HepG2 (cell line): ENCODE measurements at regions not wholly inside any gene's neighbourhood (a gene's known extent, or its start where the extent isn't known, plus 50 kb on each side); places are given as distances from the start of the nearest gene placed in this dataset.

Experiments
- ATAC-seq: fragments of 200-7000 bp; cut with Tn5 transposase; 3 replicates; pipeline ENCODE4 v1.9.1; 2020; ENCODE audit warnings: mild to moderate bottlenecking, moderate library complexity
- BruUV-seq: library from RNA; stranded (reverse); fragments of 400-500 nt; replicated peaks from 2 replicates; lab custom pipeline; 2021; lab: Mats Ljungman, UMichigan
- CTCF ChIA-PET: fragments of 300-600 bp; formaldehyde crosslinking; extraction: SDS; loops from one replicate; lab custom pipeline; 2021; ENCODE audit warnings: low total read pairs, inconsistent platforms, low intra/inter-chr PET ratio; lab: Yijun Ruan, JAX
- POLR2A ChIA-PET: fragments of 350-600 bp; sonication (Branson Sonifier 250); formaldehyde crosslinking; loops from one replicate; lab custom pipeline; 2020; ENCODE audit warnings: antibody characterized with exemption, inconsistent platforms; lab: Yijun Ruan, JAX
- DNase-seq: peaks from one replicate; pipeline ENCODE4 v3.0.0-alpha.2; 2015; ENCODE audit warnings: low spot score
- FAIRE-seq: peaks from 3 replicates; lab custom pipeline; 2011; peaks lifted over from hg19 to GRCh38; lab: Jason Lieb, UNC
- H2AFZ ChIP-seq: one replicate; pipeline ENCODE4 v1.6.1; 2011; ENCODE audit warnings: low read length, inconsistent platforms
- H3K27ac ChIP-seq: fragments of 300-600 bp; 3 replicates; pipeline ENCODE4 v1.8.0; 2011; ENCODE audit warnings: mixed run types, mild to moderate bottlenecking, mixed read lengths, low read length, inconsistent platforms; ENCODE audit not compliant: insufficient read depth; ENCODE audit errors: extremely low read length
- H3K27me3 ChIP-seq, 2 experiments: fragments of 200-600 bp in 1 of 2; 2 replicates in 1 of 2; 3 replicates in 1 of 2; pipeline versions ENCODE4 v1.6.0 to v1.8.0; 2011; ENCODE audit warnings: low read length in 2 of 2, mild to moderate bottlenecking in 2 of 2, moderate library complexity in 2 of 2, inconsistent platforms in 1 of 2; ENCODE audit not compliant: insufficient read depth in 2 of 2, control insufficient read depth in 1 of 2
- H3K36me3 ChIP-seq, 2 experiments: fragments of 200-600 bp in 1 of 2; replicated peaks in 1 of 2; 2 replicates in 1 of 2; 3 replicates in 1 of 2; pipeline versions ENCODE4 v1.5.1 to v1.8.0; 2011; ENCODE audit warnings: low read length in 2 of 2, inconsistent platforms in 1 of 2; ENCODE audit not compliant: insufficient read depth in 2 of 2, control insufficient read depth in 1 of 2
- H3K4me1 ChIP-seq: 2 replicates; pipeline ENCODE4 v1.5.1; 2012; ENCODE audit warnings: low read length, inconsistent platforms; ENCODE audit not compliant: insufficient read depth
- H3K4me2 ChIP-seq: 2 replicates; pipeline ENCODE4 v1.6.0; 2011; ENCODE audit warnings: low read depth, low read length, inconsistent platforms
- H3K4me3 ChIP-seq, 3 experiments: fragments of 200-600 bp in 1 of 3; sonication (generic), shearing (Covaris generic) in 1 of 3; replicated peaks in 1 of 3; 2 replicates each; pipeline ENCODE4 v1.5.1; 2011 to 2016; ENCODE audit warnings: low read length in 3 of 3, inconsistent platforms in 2 of 3, low read depth in 2 of 3, mild to moderate bottlenecking in 2 of 3, control low read depth in 1 of 3, mixed read lengths in 1 of 3; ENCODE audit not compliant: insufficient read depth in 1 of 3
- H3K79me2 ChIP-seq: one replicate; pipeline ENCODE4 v1.6.1; 2011; ENCODE audit warnings: low read length, inconsistent platforms; ENCODE audit not compliant: insufficient read depth
- H3K9ac ChIP-seq: 2 replicates; pipeline ENCODE4 v1.6.0; 2011; ENCODE audit warnings: mild to moderate bottlenecking, low read depth, low read length, inconsistent platforms; ENCODE audit not compliant: insufficient read depth
- H3K9me3 ChIP-seq: 2 replicates; pipeline ENCODE4 v1.5.1; 2012; ENCODE audit warnings: mild to moderate bottlenecking, low read length
- H4K20me1 ChIP-seq: 2 replicates; pipeline ENCODE4 v1.6.0; 2011; ENCODE audit warnings: inconsistent platforms, mild to moderate bottlenecking, low read length, moderate library complexity; ENCODE audit not compliant: insufficient read depth
- ATAD3A ChIP-seq: sonication (generic); formaldehyde crosslinking; IDR thresholded peaks from 2 replicates; pipeline ENCODE4 v1.4.0; 2020; ENCODE audit warnings: missing genetic modification reagents
- BHLHE40 ChIP-seq: IDR thresholded peaks from 2 replicates; pipeline ENCODE4 v1.6.1; 2011; ENCODE audit warnings: low read length, improper control_type of control experiment
- GZF1 ChIP-seq: sonication (generic); formaldehyde crosslinking; IDR thresholded peaks from 2 replicates; pipeline ENCODE4 v1.5.1; 2020; ENCODE audit warnings: mild to moderate bottlenecking, missing genetic modification reagents
- HNRNPLL ChIP-seq: fragments of 200-400 bp; formaldehyde crosslinking; IDR thresholded peaks from 2 replicates; pipeline ENCODE4 v1.6.1; 2017; ENCODE audit warnings: mild to moderate bottlenecking, low read depth, low read length; ENCODE audit not compliant: poor library complexity, severe bottlenecking
- JUND ChIP-seq: sonication (generic); formaldehyde crosslinking; IDR thresholded peaks from 2 replicates; pipeline ENCODE4 v1.8.0; 2022; ENCODE audit warnings: mild to moderate bottlenecking, missing genetic modification reagents
- KAT8 ChIP-seq: IDR thresholded peaks from 2 replicates; pipeline ENCODE4 v1.6.1; 2016; ENCODE audit warnings: missing genetic modification reagents, missing compliant biosample characterization
- KDM4B ChIP-seq: sonication (generic); formaldehyde crosslinking; IDR thresholded peaks from 2 replicates; pipeline ENCODE4 v1.4.0; 2020; ENCODE audit warnings: missing genetic modification reagents
- NCOA1 ChIP-seq: sonication (generic); formaldehyde crosslinking; IDR thresholded peaks from 2 replicates; pipeline ENCODE4 v1.9.0; 2021; ENCODE audit warnings: missing genetic modification reagents
- NR0B2 ChIP-seq: sonication (generic); formaldehyde crosslinking; IDR thresholded peaks from 2 replicates; pipeline ENCODE4 v1.4.0; 2020; ENCODE audit warnings: mild to moderate bottlenecking, missing genetic modification reagents
- POLR2A ChIP-seq, 2 experiments: IDR thresholded peaks; 2 replicates each; pipeline ENCODE4 v1.6.1; 2011; ENCODE audit warnings: low read depth in 2 of 2, low read length in 2 of 2, mild to moderate bottlenecking in 1 of 2, moderate library complexity in 1 of 2; ENCODE audit not compliant: insufficient read depth in 1 of 2
- PTBP1 ChIP-seq: fragments of 200-400 bp; formaldehyde crosslinking; IDR thresholded peaks from 2 replicates; pipeline ENCODE4 v1.6.1; 2018; ENCODE audit warnings: low read length, low read depth; ENCODE audit not compliant: poor library complexity, severe bottlenecking
- REL ChIP-seq: sonication (generic); formaldehyde crosslinking; conservative IDR thresholded peaks from 2 replicates; pipeline ENCODE4 v1.8.0; 2022; ENCODE audit warnings: mild to moderate bottlenecking, missing genetic modification reagents, moderate library complexity
- SNAPC5 ChIP-seq: sonication (generic); formaldehyde crosslinking; IDR thresholded peaks from 2 replicates; pipeline ENCODE4 v1.8.1; 2023; ENCODE audit warnings: mild to moderate bottlenecking, missing genetic modification reagents, borderline replicate concordance
- ZBTB7A ChIP-seq: sonication (generic); formaldehyde crosslinking; IDR thresholded peaks from 2 replicates; pipeline ENCODE4 v1.8.0; 2022; ENCODE audit warnings: mild to moderate bottlenecking, missing genetic modification reagents
- WGBS: methylation state at CpG from one replicate; pipeline ENCODE4 v1.1.6; 2017; ENCODE audit warnings: low lambda C conversion rate; 5-methylcytosine and 5-hydroxymethylcytosine counted together
- in situ Hi-C: cut with HindIII; loops from 2 replicates; pipeline ENCODE4 v1.10.0; 2017; ENCODE audit warnings: low pct_unique_long_range_greater_than_20kb; ENCODE audit not compliant: extremely low pct_ligation_motif_present
- intact Hi-C: fragments of 100-400 bp; cut with micrococcal nuclease; formaldehyde crosslinking; loops from one replicate; pipeline ENCODE4 v1.10.0; 2022; ENCODE audit not compliant: unreplicated experiment

- Histone ChIP-seq H3K36me3 (no peaks in the 10 kb centered on the region), H3K79me2 (no peaks in the 10 kb centered on the region), H3K9me3 (no peaks in the 10 kb centered on the region), H3K27me3 (no peaks in the 10 kb centered on the region), H3K4me3 (no peak overlapping the region), H3K27ac (no peak overlapping the region), H3K4me2 (no peak overlapping the region), H2AFZ (no peak overlapping the region), H3K9ac (no peak overlapping the region), H3K4me1 (no peaks in the 10 kb centered on the region), H4K20me1 (no peaks in the 10 kb centered on the region)
- ChIA-PET POLR2A (no interaction called here), CTCF (no interaction called here)
- no TSS peak for BruUV-seq
- FAIRE-seq = no peak
- in situ Hi-C loops (no loop called here), intact Hi-C loops (no loop called here)
- WGBS = 27% methylated on average over 2 of the region's 2 CpGs
- no peak for TF ChIP-seq KDM4B (CRISPR knock-in tag)
- DNase-seq = no peak
- no peak for ATAC-seq
Measured at GRCh38 chr18:68467329-68467728, 247.6 kb downstream of the TMX3 start.

GRCh38 chr18:68466672-68467071 is 248.2 kb downstream of the TMX3 start:
- WGBS = 0% methylated on average over 1 of the region's 1 CpG
- no peak overlapping the region for H3K27ac ChIP-seq
- no peak overlapping the region for H3K9ac ChIP-seq
- H3K4me1 ChIP-seq = no peaks in the 10 kb centered on the region
- CTCF ChIA-PET = no interaction called here
- no peak for DNase-seq
- TF ChIP-seq POLR2A (IDR thresholded peaks at IDR 0.05; ENCODE audit: insufficient read depth in 1 of 2, low read depth in 2 of 2, low read length in 2 of 2) = no peak
- no peak for TF ChIP-seq KAT8 (CRISPR knock-in tag)
- TF ChIP-seq HNRNPLL = no peak
- TF ChIP-seq PTBP1 = no peak
- no peak for TF ChIP-seq BHLHE40
- no peak for TF ChIP-seq REL (CRISPR knock-in tag)
- TF ChIP-seq NR0B2 (CRISPR knock-in tag) = no peak
- TF ChIP-seq ATAD3A (CRISPR knock-in tag) = no peak
- no peak for TF ChIP-seq GZF1
- TF ChIP-seq JUND = no peak
- TF ChIP-seq ZBTB7A (CRISPR knock-in tag) = no peak
- no peak for TF ChIP-seq SNAPC5
- no peak for TF ChIP-seq NCOA1 (CRISPR knock-in tag)
- TF ChIP-seq, all 625 proteins: peak for 0
- H3K9me3 ChIP-seq = no peaks in the 10 kb centered on the region
- no TSS peak for BruUV-seq
- FAIRE-seq = no peak
- intact Hi-C loops (no loop called here), in situ Hi-C loops (no loop called here)
- H3K27me3 ChIP-seq = no peaks in the 10 kb centered on the region
- POLR2A ChIA-PET = no interaction called here
- H3K36me3 ChIP-seq = no peaks in the 10 kb centered on the region
- no peak for ATAC-seq
- H3K79me2 ChIP-seq = no peaks in the 10 kb centered on the region
- H2AFZ ChIP-seq = no peak overlapping the region
- H3K4me3 ChIP-seq = no peak overlapping the region
- H3K4me2 ChIP-seq = no peak overlapping the region
- H4K20me1 ChIP-seq = no peaks in the 10 kb centered on the region
